BLaER1 treated with 17β-estradiol and CSF1 and Interleukin-3, amounts not matched to agents 10 nM and 100 nM (cell line): ENCODE measurements at regions not wholly inside any gene's neighbourhood (a gene's known extent, or its start where the extent isn't known, plus 50 kb on each side); places are given as distances from the start of the nearest gene placed in this dataset.
"Not testable (repeated sequence)": the region's sequence is repeated elsewhere in the genome, so short reads cannot be mapped to it uniquely, and the experiment has no call there.

Experiments used
- H3K27ac ChIP-seq, 11 experiments: shearing (Covaris generic); formaldehyde crosslinking; 2 replicates each; pipeline ENCODE4 v1.8.1; 2022
- H3K27me3 ChIP-seq, 11 experiments: shearing (Covaris generic); formaldehyde crosslinking; 2 replicates each; pipeline ENCODE4 v1.8.1; 2022
- H3K36me3 ChIP-seq, 11 experiments: shearing (Covaris generic); formaldehyde crosslinking; 2 replicates each; pipeline ENCODE4 v1.8.1; 2022
- H3K4me1 ChIP-seq, 10 experiments: shearing (Covaris generic); formaldehyde crosslinking; 2 replicates each; pipeline ENCODE4 v1.8.1; 2022
- H3K4me2 ChIP-seq, 11 experiments: shearing (Covaris generic); formaldehyde crosslinking; 2 replicates each; pipeline ENCODE4 v1.8.1; 2022
- H3K4me3 ChIP-seq, 10 experiments: shearing (Covaris generic); formaldehyde crosslinking; 2 replicates each; pipeline ENCODE4 v1.8.1; 2022
- H3K9ac ChIP-seq, 11 experiments: shearing (Covaris generic); formaldehyde crosslinking; 2 replicates each; pipeline ENCODE4 v1.8.1; 2022
- H3K9me3 ChIP-seq, 11 experiments: shearing (Covaris generic); formaldehyde crosslinking; replicated peaks in 1 of 11; 2 replicates each; pipeline ENCODE4 v1.8.1; 2022
- H4K20me1 ChIP-seq, 11 experiments: shearing (Covaris generic); formaldehyde crosslinking; 2 replicates each; pipeline ENCODE4 v1.8.1; 2022
- Cebpa-rat ChIP-seq, 11 experiments: shearing (Covaris generic); IDR thresholded peaks; 2 replicates each; pipeline ENCODE4 v1.8.1; 2022

GRCh38 chrX:7654316-7654715 is 188.7 kb upstream of the VCX start:
- Histone ChIP-seq H3K9ac (no peak overlapping the region), H3K36me3 (no peaks in the 10 kb centered on the region), H4K20me1 (no peaks in the 10 kb centered on the region), H3K9me3 (peaks cover 25 to 56% (median 30%) of the 10 kb centered on the region in 11 experiments), H3K27me3 (no peaks in the 10 kb centered on the region), H3K27ac (no peak overlapping the region), H3K4me3 (no peak overlapping the region), H3K4me2 (no peak overlapping the region), H3K4me1 (peaks cover 0 to 9% (median 0%) of the 10 kb centered on the region in 10 experiments; a peak in 2 of 20 replicates)
- TF ChIP-seq Cebpa-rat (IDR thresholded peaks at IDR 0.05): no peak

- no peak overlapping the region for H3K4me2 ChIP-seq
- peaks cover 0 to 9% (median 0%) of the 10 kb centered on the region in 10 experiments; a peak in 1 of 20 replicates for H3K4me1 ChIP-seq
- H3K27me3 ChIP-seq: no peaks in the 10 kb centered on the region
- H3K9ac ChIP-seq: no peak overlapping the region
- no peak overlapping the region for H3K4me3 ChIP-seq
- no peaks in the 10 kb centered on the region for H4K20me1 ChIP-seq
- peaks cover 0 to 45% (median 10%) of the 10 kb centered on the region in 11 experiments; a peak in 13 of 22 replicates for H3K9me3 ChIP-seq
- no peak for TF ChIP-seq Cebpa-rat (IDR thresholded peaks at IDR 0.05)
- H3K27ac ChIP-seq: no peak overlapping the region
- no peaks in the 10 kb centered on the region for H3K36me3 ChIP-seq
These were observed 195.1 kb upstream of the VCX start for GRCh38 chrX:7647831-7648230.

GRCh38 chrX:7641141-7641540 is 201.8 kb upstream of the VCX start:
- H3K4me1 ChIP-seq: no peaks in the 10 kb centered on the region
- H3K9me3 ChIP-seq: peaks cover 0 to 20% (median 6%) of the 10 kb centered on the region in 11 experiments; a peak in 8 of 22 replicates
- no peaks in the 10 kb centered on the region for H4K20me1 ChIP-seq
- no peak overlapping the region for H3K27ac ChIP-seq
- no peak for TF ChIP-seq Cebpa-rat (IDR thresholded peaks at IDR 0.05)
- H3K27me3 ChIP-seq: no peaks in the 10 kb centered on the region
- no peaks in the 10 kb centered on the region for H3K36me3 ChIP-seq
- H3K4me2 ChIP-seq: no peak overlapping the region
- H3K4me3 ChIP-seq: no peak overlapping the region
- no peak overlapping the region for H3K9ac ChIP-seq

DNA sequence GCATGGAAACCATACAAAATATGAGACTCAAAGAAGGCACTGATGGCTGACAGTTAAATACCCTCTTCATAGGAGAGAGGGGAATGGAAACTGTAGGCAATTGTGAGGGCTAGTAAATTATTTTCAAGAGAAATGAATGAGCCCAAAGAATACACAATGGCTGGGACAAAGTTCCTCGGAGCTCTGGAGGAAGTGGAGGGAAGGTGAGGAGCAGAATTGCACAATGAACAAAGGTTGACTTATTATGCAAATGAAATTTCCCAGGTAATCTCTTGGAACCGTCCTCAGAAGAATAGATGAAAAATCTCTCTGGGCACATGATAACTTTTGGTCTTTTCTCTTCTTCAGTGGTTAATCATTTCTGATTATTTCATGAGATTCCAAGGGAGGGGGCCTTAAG is 202.6 kb upstream of the VCX start:
- Histone ChIP-seq H3K27ac (no peak overlapping the region), H3K4me3 (no peak overlapping the region), H3K27me3 (no peaks in the 10 kb centered on the region), H3K36me3 (no peaks in the 10 kb centered on the region), H3K9ac (no peak overlapping the region), H4K20me1 (no peaks in the 10 kb centered on the region), H3K9me3 (peaks cover 0 to 18% (median 6%) of the 10 kb centered on the region in 11 experiments; a peak in 8 of 22 replicates), H3K4me1 (no peaks in the 10 kb centered on the region), H3K4me2 (no peak overlapping the region)
- no peak for TF ChIP-seq Cebpa-rat (IDR thresholded peaks at IDR 0.05)

- Histone ChIP-seq H3K9ac (no peak overlapping the region), H3K27ac (no peak overlapping the region), H3K4me2 (no peak overlapping the region), H3K9me3 (peaks cover 0 to 5% (median 0%) of the 10 kb centered on the region in 11 experiments; a peak in 5 of 22 replicates), H3K4me1 (no peaks in the 10 kb centered on the region), H3K36me3 (no peaks in the 10 kb centered on the region), H3K4me3 (no peak overlapping the region), H3K27me3 (no peaks in the 10 kb centered on the region), H4K20me1 (no peaks in the 10 kb centered on the region)
- TF ChIP-seq Cebpa-rat (IDR thresholded peaks at IDR 0.05): no peak
These were observed 204.8 kb upstream of the VCX start for GRCh38 chrX:7638078-7638710.

GRCh38 chrX:7637066-7637465 is 205.9 kb upstream of the VCX start:
- peaks cover 0 to 15% (median 4%) of the 10 kb centered on the region in 11 experiments; a peak in 10 of 22 replicates for H3K9me3 ChIP-seq
- H3K4me1 ChIP-seq: no peaks in the 10 kb centered on the region
- no peaks in the 10 kb centered on the region for H4K20me1 ChIP-seq
- no peak for TF ChIP-seq Cebpa-rat (IDR thresholded peaks at IDR 0.05)
- no peak overlapping the region for H3K27ac ChIP-seq
- no peaks in the 10 kb centered on the region for H3K36me3 ChIP-seq
- H3K27me3 ChIP-seq: no peaks in the 10 kb centered on the region
- no peak overlapping the region for H3K4me3 ChIP-seq
- H3K9ac ChIP-seq: no peak overlapping the region
- H3K4me2 ChIP-seq: no peak overlapping the region

GRCh38 chrX:7635604-7636003 is 207.4 kb upstream of the VCX start:
- no peak overlapping the region for H3K9ac ChIP-seq
- H3K9me3 ChIP-seq: peaks cover 3 to 26% (median 13%) of the 10 kb centered on the region in 11 experiments; a peak in 13 of 22 replicates
- H3K27ac ChIP-seq: no peak overlapping the region
- H3K36me3 ChIP-seq: no peaks in the 10 kb centered on the region
- H3K27me3 ChIP-seq: no peaks in the 10 kb centered on the region
- no peak overlapping the region for H3K4me2 ChIP-seq
- no peak overlapping the region for H3K4me3 ChIP-seq
- H3K4me1 ChIP-seq: no peaks in the 10 kb centered on the region
- no peak for TF ChIP-seq Cebpa-rat (IDR thresholded peaks at IDR 0.05)
- no peaks in the 10 kb centered on the region for H4K20me1 ChIP-seq

DNA sequence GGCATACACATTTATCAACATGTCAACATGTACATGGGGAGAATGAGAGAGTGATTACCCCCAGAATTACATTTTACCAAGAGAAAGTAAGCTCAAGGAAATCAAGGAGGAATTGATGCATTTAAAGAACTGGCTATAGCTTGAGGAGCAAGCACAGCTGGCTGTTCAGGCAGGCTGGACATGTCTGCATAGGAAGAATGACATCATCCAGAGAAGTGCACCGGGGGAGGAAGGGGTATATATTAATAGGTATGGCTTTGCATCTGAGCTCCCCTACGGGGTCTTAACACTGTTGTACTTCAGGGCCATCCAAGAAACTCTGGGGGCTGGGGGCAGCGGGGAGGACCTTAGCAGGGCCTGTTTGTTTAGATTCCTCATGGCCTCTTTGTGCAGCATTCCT is 222.4 kb upstream of the VCX start:
- Histone ChIP-seq H3K4me3 (no peak overlapping the region), H3K27me3 (no peaks in the 10 kb centered on the region)
- TF ChIP-seq Cebpa-rat (IDR thresholded peaks at IDR 0.05): no peak

GRCh38 chrX:7617994-7618393 is 225.0 kb upstream of the VCX start:
- no peak overlapping the region for H3K4me3 ChIP-seq
- H3K27ac ChIP-seq: no peak overlapping the region
- no peaks in the 10 kb centered on the region for H4K20me1 ChIP-seq
- peaks cover 0 to 36% (median 21%) of the 10 kb centered on the region in 10 experiments; a peak in 15 of 20 replicates for H3K4me1 ChIP-seq
- no peak overlapping the region for H3K9ac ChIP-seq
- no peaks in the 10 kb centered on the region for H3K27me3 ChIP-seq
- H3K4me2 ChIP-seq: peak overlapping the region in 7 of 11 experiments; percentile 6 to 67 (median 47); a peak in 14 of 22 replicates
- TF ChIP-seq Cebpa-rat (IDR thresholded peaks at IDR 0.05): no peak
- H3K36me3 ChIP-seq: no peaks in the 10 kb centered on the region
- no peaks in the 10 kb centered on the region for H3K9me3 ChIP-seq

More for the DNA sequence above, 222.4 kb upstream of the VCX start:
- Histone ChIP-seq H4K20me1 (no peaks in the 10 kb centered on the region), H3K4me1 (peaks cover 0 to 36% (median 21%) of the 10 kb centered on the region in 10 experiments; a peak in 15 of 20 replicates), H3K4me2 (peak overlapping the region in 4 of 11 experiments; percentile 15 to 29 (median 20); a peak in 6 of 22 replicates), H3K27ac (no peak overlapping the region), H3K9ac (no peak overlapping the region), H3K9me3 (no peaks in the 10 kb centered on the region), H3K36me3 (no peaks in the 10 kb centered on the region)

DNA sequence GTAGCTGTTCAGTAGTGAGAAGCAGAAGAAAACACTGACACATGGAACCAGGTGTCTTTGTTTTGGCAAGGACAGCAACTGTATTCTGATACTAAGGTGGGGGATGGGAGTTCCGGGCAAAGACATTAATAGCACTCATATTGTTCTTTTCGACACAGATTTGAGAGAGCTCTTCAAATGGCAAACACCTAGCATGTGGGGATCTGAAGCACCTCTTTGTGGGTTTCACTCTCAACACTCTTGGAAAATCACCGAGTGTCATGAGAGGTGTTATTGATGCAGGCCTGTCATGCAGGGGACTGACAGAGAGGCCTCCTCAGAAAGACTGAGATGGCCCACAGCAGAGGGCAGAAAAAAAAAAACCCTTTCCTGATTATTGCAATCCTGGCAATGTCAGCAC is 228.4 kb upstream of the VCX start:
- Histone ChIP-seq H3K4me3 (no peak overlapping the region), H3K36me3 (no peaks in the 10 kb centered on the region), H3K27me3 (no peaks in the 10 kb centered on the region), H3K27ac (no peak overlapping the region), H4K20me1 (no peaks in the 10 kb centered on the region), H3K4me1 (peaks cover 0 to 28% (median 21%) of the 10 kb centered on the region in 10 experiments; a peak in 15 of 20 replicates), H3K9ac (no peak overlapping the region), H3K9me3 (peaks cover 0 to 6% (median 0%) of the 10 kb centered on the region in 11 experiments; a peak in 3 of 22 replicates), H3K4me2 (no peak overlapping the region)
- no peak for TF ChIP-seq Cebpa-rat (IDR thresholded peaks at IDR 0.05)

DNA sequence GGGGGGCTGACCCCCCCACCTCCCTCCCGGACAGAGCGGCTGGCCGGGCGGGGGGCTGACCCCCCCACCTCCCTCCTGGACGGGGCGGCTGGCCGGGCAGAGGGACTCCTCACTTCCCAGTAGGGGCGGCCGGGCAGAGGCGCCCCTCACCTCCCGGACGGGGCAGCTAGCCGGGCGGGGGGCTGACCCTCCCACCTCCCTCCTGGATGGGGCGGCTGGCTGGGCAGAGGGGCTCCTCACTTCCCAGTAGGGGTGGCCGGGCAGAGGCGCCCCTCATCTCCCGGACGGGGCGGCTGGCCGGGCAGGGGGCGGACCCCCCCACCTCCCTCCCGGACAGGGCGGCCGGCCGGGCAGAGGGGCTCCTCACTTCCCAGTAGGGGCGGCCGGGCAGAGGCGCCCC is 234.3 kb upstream of the VCX start:
- not testable (repeated sequence) for H3K9ac ChIP-seq

More for the DNA sequence above, 234.3 kb upstream of the VCX start:
- not testable (repeated sequence) for H3K27me3 ChIP-seq, H3K36me3 ChIP-seq, H4K20me1 ChIP-seq, H3K4me2 ChIP-seq, H3K4me3 ChIP-seq, H3K4me1 ChIP-seq, H3K27ac ChIP-seq
- H3K9me3 ChIP-seq: peaks cover 6 to 23% (median 17%) of the 10 kb centered on the region in 11 experiments; a peak in 21 of 22 replicates
